ENCODE measurements at regions not wholly inside any gene's neighbourhood (a gene's known extent, or its start where the extent isn't known, plus 50 kb on each side); places are given as distances from the start of the nearest gene placed in this dataset.

DNA sequence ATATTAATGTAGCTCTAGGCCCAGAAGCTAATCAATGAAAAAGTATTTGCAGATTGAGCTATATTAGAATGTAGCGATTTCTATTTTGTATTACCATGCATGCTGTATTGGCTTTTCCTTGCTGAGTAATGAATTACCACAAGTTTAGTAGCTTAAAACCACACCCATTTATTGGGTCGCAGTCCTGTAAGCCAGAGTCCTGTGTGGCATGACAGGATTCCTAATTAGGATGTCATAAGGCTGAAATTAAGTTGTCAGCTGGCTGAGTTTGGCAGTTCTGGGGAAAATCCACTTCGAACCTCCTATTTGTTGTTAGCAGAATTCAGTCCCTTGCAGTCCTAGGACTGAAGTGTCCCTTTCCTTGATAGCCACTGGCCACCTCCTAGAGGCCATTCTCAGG, 50.3 kb upstream of the HHIP start:
- no peaks in the 10 kb centered on the region for H3K36me3 ChIP-seq (ENCODE audit: control insufficient read depth, insufficient read depth, low read length)
- in situ Hi-C loops (cut with HindIII; ENCODE audit: low pct_unique_long_range_greater_than_20kb, low sequenced_read_pairs): no loop called here
- H3K4me1 ChIP-seq (ENCODE audit: control insufficient read depth, insufficient read depth, low read length): no peaks in the 10 kb centered on the region
- no peak for DNase-seq (ENCODE audit: low read depth, low spot score)
- ATAC-seq: no peak
- no peaks in the 10 kb centered on the region for H3K27me3 ChIP-seq (ENCODE audit: control insufficient read depth, insufficient read depth, low read length)
- ChIA-PET POLR2A (no interaction called here), CTCF (no interaction called here)
- intact Hi-C loops (cut with micrococcal nuclease; ENCODE audit: unreplicated experiment): no loop called here
- TF ChIP-seq POLR2AphosphoS5 (IDR thresholded peaks at IDR 0.05; ENCODE audit: low read depth, low read length) (no peak), SIN3A (IDR thresholded peaks at IDR 0.05; ENCODE audit: borderline replicate concordance, insufficient read depth, low read depth, low read length) (no peak), TCF7L2 (IDR thresholded peaks at IDR 0.05; ENCODE audit: low read depth, low read length) (no peak)
- TF ChIP-seq, protein P1, sequence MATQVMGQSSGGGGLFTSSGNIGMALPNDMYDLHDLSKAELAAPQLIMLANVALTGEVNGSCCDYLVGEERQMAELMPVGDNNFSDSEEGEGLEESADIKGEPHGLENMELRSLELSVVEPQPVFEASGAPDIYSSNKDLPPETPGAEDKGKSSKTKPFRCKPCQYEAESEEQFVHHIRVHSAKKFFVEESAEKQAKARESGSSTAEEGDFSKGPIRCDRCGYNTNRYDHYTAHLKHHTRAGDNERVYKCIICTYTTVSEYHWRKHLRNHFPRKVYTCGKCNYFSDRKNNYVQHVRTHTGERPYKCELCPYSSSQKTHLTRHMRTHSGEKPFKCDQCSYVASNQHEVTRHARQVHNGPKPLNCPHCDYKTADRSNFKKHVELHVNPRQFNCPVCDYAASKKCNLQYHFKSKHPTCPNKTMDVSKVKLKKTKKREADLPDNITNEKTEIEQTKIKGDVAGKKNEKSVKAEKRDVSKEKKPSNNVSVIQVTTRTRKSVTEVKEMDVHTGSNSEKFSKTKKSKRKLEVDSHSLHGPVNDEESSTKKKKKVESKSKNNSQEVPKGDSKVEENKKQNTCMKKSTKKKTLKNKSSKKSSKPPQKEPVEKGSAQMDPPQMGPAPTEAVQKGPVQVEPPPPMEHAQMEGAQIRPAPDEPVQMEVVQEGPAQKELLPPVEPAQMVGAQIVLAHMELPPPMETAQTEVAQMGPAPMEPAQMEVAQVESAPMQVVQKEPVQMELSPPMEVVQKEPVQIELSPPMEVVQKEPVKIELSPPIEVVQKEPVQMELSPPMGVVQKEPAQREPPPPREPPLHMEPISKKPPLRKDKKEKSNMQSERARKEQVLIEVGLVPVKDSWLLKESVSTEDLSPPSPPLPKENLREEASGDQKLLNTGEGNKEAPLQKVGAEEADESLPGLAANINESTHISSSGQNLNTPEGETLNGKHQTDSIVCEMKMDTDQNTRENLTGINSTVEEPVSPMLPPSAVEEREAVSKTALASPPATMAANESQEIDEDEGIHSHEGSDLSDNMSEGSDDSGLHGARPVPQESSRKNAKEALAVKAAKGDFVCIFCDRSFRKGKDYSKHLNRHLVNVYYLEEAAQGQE (IDR thresholded peaks at IDR 0.05; ENCODE audit: insufficient read depth in 1 of 2, low read depth in 2 of 2, low read length in 1 of 2): no peak
- TF ChIP-seq, protein P2, sequence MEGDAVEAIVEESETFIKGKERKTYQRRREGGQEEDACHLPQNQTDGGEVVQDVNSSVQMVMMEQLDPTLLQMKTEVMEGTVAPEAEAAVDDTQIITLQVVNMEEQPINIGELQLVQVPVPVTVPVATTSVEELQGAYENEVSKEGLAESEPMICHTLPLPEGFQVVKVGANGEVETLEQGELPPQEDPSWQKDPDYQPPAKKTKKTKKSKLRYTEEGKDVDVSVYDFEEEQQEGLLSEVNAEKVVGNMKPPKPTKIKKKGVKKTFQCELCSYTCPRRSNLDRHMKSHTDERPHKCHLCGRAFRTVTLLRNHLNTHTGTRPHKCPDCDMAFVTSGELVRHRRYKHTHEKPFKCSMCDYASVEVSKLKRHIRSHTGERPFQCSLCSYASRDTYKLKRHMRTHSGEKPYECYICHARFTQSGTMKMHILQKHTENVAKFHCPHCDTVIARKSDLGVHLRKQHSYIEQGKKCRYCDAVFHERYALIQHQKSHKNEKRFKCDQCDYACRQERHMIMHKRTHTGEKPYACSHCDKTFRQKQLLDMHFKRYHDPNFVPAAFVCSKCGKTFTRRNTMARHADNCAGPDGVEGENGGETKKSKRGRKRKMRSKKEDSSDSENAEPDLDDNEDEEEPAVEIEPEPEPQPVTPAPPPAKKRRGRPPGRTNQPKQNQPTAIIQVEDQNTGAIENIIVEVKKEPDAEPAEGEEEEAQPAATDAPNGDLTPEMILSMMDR (IDR thresholded peaks at IDR 0.05): no peak
- no TSS peak for BruUV-seq (replicated peaks)
- no peaks in the 10 kb centered on the region for H3K9me3 ChIP-seq (ENCODE audit: control insufficient read depth, insufficient read depth, low read depth, low read length)
- H3K27ac ChIP-seq (ENCODE audit: low read length): no peak overlapping the region
- H3K4me3 ChIP-seq (ENCODE audit: low read depth in 2 of 2, low read length in 2 of 2): no peak overlapping the region
